ENCODE measurements at regions not wholly inside any gene's neighbourhood (a gene's known extent, or its start where the extent isn't known, plus 50 kb on each side); places are given as distances from the start of the nearest gene placed in this dataset.
"Not testable (repeated sequence)": the region's sequence is repeated elsewhere in the genome, so short reads cannot be mapped to it uniquely, and the experiment has no call there.

- no peaks in the 10 kb centered on the region for H3K79me2 ChIP-seq
- no peaks in the 10 kb centered on the region for H3K4me1 ChIP-seq (ENCODE audit: insufficient read depth)
- H3K36me3 ChIP-seq (replicated peaks; ENCODE audit: insufficient read depth, low read depth) = no peaks in the 10 kb centered on the region
- no peak overlapping the region for H3K4me2 ChIP-seq
- H3K27me3 ChIP-seq = no peaks in the 10 kb centered on the region
- no peak overlapping the region for H3K27ac ChIP-seq
- H3K4me3 ChIP-seq = no peak overlapping the region
- H3K9me3 ChIP-seq (ENCODE audit: low read depth) = no peaks in the 10 kb centered on the region
- DNase-seq (ENCODE audit: low spot score) = no peak
- H2AFZ ChIP-seq = no peak overlapping the region
- TF ChIP-seq EZH2phosphoT487 (IDR thresholded peaks at IDR 0.05; ENCODE audit: low read depth, severe bottlenecking, unreplicated experiment) (no peak), EZH2 (IDR thresholded peaks at IDR 0.05; ENCODE audit: borderline replicate concordance) (no peak)
- TF ChIP-seq, protein P1, sequence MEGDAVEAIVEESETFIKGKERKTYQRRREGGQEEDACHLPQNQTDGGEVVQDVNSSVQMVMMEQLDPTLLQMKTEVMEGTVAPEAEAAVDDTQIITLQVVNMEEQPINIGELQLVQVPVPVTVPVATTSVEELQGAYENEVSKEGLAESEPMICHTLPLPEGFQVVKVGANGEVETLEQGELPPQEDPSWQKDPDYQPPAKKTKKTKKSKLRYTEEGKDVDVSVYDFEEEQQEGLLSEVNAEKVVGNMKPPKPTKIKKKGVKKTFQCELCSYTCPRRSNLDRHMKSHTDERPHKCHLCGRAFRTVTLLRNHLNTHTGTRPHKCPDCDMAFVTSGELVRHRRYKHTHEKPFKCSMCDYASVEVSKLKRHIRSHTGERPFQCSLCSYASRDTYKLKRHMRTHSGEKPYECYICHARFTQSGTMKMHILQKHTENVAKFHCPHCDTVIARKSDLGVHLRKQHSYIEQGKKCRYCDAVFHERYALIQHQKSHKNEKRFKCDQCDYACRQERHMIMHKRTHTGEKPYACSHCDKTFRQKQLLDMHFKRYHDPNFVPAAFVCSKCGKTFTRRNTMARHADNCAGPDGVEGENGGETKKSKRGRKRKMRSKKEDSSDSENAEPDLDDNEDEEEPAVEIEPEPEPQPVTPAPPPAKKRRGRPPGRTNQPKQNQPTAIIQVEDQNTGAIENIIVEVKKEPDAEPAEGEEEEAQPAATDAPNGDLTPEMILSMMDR (IDR thresholded peaks at IDR 0.05; ENCODE audit: poor library complexity) = no peak
- H4K20me1 ChIP-seq (ENCODE audit: insufficient read depth, poor library complexity, severe bottlenecking) = no peaks in the 10 kb centered on the region
- WGBS (ENCODE audit: low lambda C conversion rate, missing lambda C conversion rate) = 47% methylated on average over 2 of the region's 2 CpGs
- H3K9me2 ChIP-seq (replicated peaks; ENCODE audit: insufficient read depth) = no peaks in the 10 kb centered on the region
Observed at GRCh38 chr10:65234261-65234660, 1691.6 kb upstream of the LRRTM3 start.

GRCh38 chr10:65235266-65235665, 1690.6 kb upstream of the LRRTM3 start:
- 72% methylated on average over 2 of the region's 2 CpGs for WGBS (ENCODE audit: low lambda C conversion rate, missing lambda C conversion rate)
- no peaks in the 10 kb centered on the region for H3K9me3 ChIP-seq (ENCODE audit: low read depth)
- H3K27ac ChIP-seq = no peak overlapping the region
- H3K4me2 ChIP-seq = no peak overlapping the region
- no peak overlapping the region for H3K4me3 ChIP-seq
- no peak for TF ChIP-seq EZH2 (IDR thresholded peaks at IDR 0.05; ENCODE audit: borderline replicate concordance)
- no peak for TF ChIP-seq EZH2phosphoT487 (IDR thresholded peaks at IDR 0.05; ENCODE audit: low read depth, severe bottlenecking, unreplicated experiment)
- TF ChIP-seq, protein P1 (IDR thresholded peaks at IDR 0.05; ENCODE audit: poor library complexity) = no peak
- H3K27me3 ChIP-seq = no peaks in the 10 kb centered on the region
- H3K36me3 ChIP-seq (replicated peaks; ENCODE audit: insufficient read depth, low read depth) = no peaks in the 10 kb centered on the region
- no peak for DNase-seq (ENCODE audit: low spot score)
- H3K4me1 ChIP-seq (ENCODE audit: insufficient read depth) = no peaks in the 10 kb centered on the region
- no peaks in the 10 kb centered on the region for H4K20me1 ChIP-seq (ENCODE audit: insufficient read depth, poor library complexity, severe bottlenecking)
- H3K9me2 ChIP-seq (replicated peaks; ENCODE audit: insufficient read depth) = no peaks in the 10 kb centered on the region
- no peaks in the 10 kb centered on the region for H3K79me2 ChIP-seq
- no peak overlapping the region for H2AFZ ChIP-seq

DNA sequence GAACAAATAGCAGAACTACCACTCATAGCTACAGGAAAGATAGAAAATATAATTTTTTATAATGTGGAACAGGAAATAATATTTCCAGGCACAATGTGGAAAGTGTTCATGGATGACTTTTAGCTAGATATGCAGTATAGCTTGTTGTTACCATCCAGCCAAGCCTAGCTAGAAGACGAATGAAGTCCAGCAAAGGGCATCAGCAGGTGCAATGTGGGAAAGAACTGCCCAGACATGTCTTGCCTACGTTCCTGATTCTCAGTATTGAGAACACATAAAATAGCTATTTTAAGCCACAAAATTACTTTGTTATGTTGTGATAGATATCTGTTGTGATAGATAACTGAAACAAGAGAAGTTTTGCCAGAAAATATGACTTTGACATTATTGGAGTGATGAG, 1690.0 kb upstream of the LRRTM3 start:
- Histone ChIP-seq H3K9me2 (replicated peaks; ENCODE audit: insufficient read depth) (no peaks in the 10 kb centered on the region), H3K4me2 (no peak overlapping the region), H3K27ac (no peak overlapping the region), H4K20me1 (ENCODE audit: insufficient read depth, poor library complexity, severe bottlenecking) (no peaks in the 10 kb centered on the region), H3K4me1 (ENCODE audit: insufficient read depth) (no peaks in the 10 kb centered on the region), H3K27me3 (no peaks in the 10 kb centered on the region), H3K9me3 (ENCODE audit: low read depth) (no peaks in the 10 kb centered on the region), H3K4me3 (no peak overlapping the region), H3K79me2 (no peaks in the 10 kb centered on the region), H3K36me3 (replicated peaks; ENCODE audit: insufficient read depth, low read depth) (no peaks in the 10 kb centered on the region), H2AFZ (no peak overlapping the region)
- DNase-seq (ENCODE audit: low spot score) = no peak
- WGBS (ENCODE audit: low lambda C conversion rate, missing lambda C conversion rate) = 89% methylated on average over 2 of the region's 2 CpGs
- TF ChIP-seq EZH2phosphoT487 (IDR thresholded peaks at IDR 0.05; ENCODE audit: low read depth, severe bottlenecking, unreplicated experiment) (no peak), EZH2 (IDR thresholded peaks at IDR 0.05; ENCODE audit: borderline replicate concordance) (no peak)
- TF ChIP-seq, protein P1 (IDR thresholded peaks at IDR 0.05; ENCODE audit: poor library complexity) = no peak

GRCh38 chr10:65265451-65265954, 1660.3 kb upstream of the LRRTM3 start:
- Histone ChIP-seq H3K27me3 (no peaks in the 10 kb centered on the region), H2AFZ (no peak overlapping the region), H4K20me1 (ENCODE audit: insufficient read depth, poor library complexity, severe bottlenecking) (no peaks in the 10 kb centered on the region), H3K9me2 (replicated peaks; ENCODE audit: insufficient read depth) (no peaks in the 10 kb centered on the region), H3K36me3 (replicated peaks; ENCODE audit: insufficient read depth, low read depth) (no peaks in the 10 kb centered on the region), H3K27ac (no peak overlapping the region), H3K4me1 (ENCODE audit: insufficient read depth) (no peaks in the 10 kb centered on the region), H3K79me2 (no peaks in the 10 kb centered on the region), H3K9me3 (ENCODE audit: low read depth) (no peaks in the 10 kb centered on the region), H3K4me3 (no peak overlapping the region), H3K4me2 (no peak overlapping the region)
- DNase-seq (ENCODE audit: low spot score) = no peak
- WGBS (ENCODE audit: low lambda C conversion rate, missing lambda C conversion rate) = 83% methylated on average over 2 of the region's 2 CpGs
- TF ChIP-seq, protein P1 (IDR thresholded peaks at IDR 0.05; ENCODE audit: poor library complexity) = no peak
- no peak for TF ChIP-seq EZH2 (IDR thresholded peaks at IDR 0.05; ENCODE audit: borderline replicate concordance)
- no peak for TF ChIP-seq EZH2phosphoT487 (IDR thresholded peaks at IDR 0.05; ENCODE audit: low read depth, severe bottlenecking, unreplicated experiment)

- H4K20me1 ChIP-seq (ENCODE audit: insufficient read depth, poor library complexity, severe bottlenecking); H3K27ac ChIP-seq; H2AFZ ChIP-seq; H3K9me2 ChIP-seq (replicated peaks; ENCODE audit: insufficient read depth); H3K79me2 ChIP-seq; H3K36me3 ChIP-seq (replicated peaks; ENCODE audit: insufficient read depth, low read depth); H3K27me3 ChIP-seq; H3K9me3 ChIP-seq (ENCODE audit: low read depth); DNase-seq (ENCODE audit: low spot score); H3K4me3 ChIP-seq; H3K4me2 ChIP-seq; H3K4me1 ChIP-seq (ENCODE audit: insufficient read depth): not testable (repeated sequence)
Observed at GRCh38 chr10:65269551-65269950, 1656.3 kb upstream of the LRRTM3 start.

Data from hepatocyte (in vitro differentiated cells).